ENCODE measurements at regions not wholly inside any gene's neighbourhood (a gene's known extent, or its start where the extent isn't known, plus 50 kb on each side); places are given as distances from the start of the nearest gene placed in this dataset.

GRCh38 chr14:98666545-98666944 lies 605.5 kb downstream of the BCL11B start:
- no peak for TF ChIP-seq YY1 (IDR thresholded peaks at IDR 0.05; ENCODE audit: insufficient read depth, insufficient read length)
- no peak for TF ChIP-seq SUZ12 (IDR thresholded peaks at IDR 0.05; ENCODE audit: extremely low read depth, insufficient read depth, insufficient read length)
